ENCODE measurements at regions not wholly inside any gene's neighbourhood (a gene's known extent, or its start where the extent isn't known, plus 50 kb on each side); places are given as distances from the start of the nearest gene placed in this dataset.

DNA sequence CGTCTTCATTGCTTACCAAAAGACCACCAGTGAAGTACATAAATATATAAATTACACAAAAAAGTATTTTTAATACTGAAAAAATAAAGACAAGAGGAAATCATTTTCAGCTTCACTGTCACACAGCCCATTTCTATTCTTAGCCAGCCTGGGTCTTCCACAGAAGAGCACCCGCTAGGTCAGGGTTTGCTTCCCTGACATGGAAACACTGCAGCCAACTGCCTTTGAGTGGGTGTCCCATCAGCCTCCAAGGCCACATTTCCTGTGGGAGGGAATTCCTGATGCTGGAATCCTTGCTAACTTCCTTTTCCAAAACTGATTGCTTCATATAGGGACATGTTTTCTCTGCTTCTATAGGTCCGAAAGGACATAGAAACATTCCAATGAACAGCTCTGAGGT is 137.8 kb upstream of the CAV2 start:
- no peak overlapping the region for H3K27ac Mint-ChIP-seq
- Histone ChIP-seq H4K20me1 (ENCODE audit: control insufficient read depth, insufficient read depth, insufficient read length) (no peaks in the 10 kb centered on the region), H4K8ac (replicated peaks; ENCODE audit: insufficient read length, low read depth, low read length) (no peak overlapping the region), H3K27ac (ENCODE audit: insufficient read length, low read depth, low read length) (no peak overlapping the region), H3K27me3 (ENCODE audit: insufficient read depth, low read length) (no peaks in the 10 kb centered on the region), H2BK5ac (ENCODE audit: insufficient read length, low read length) (no peak overlapping the region), H3K56ac (ENCODE audit: insufficient read length, low read depth, low read length) (no peak overlapping the region), H3K4ac (ENCODE audit: low read depth, low read length) (no peak overlapping the region), H3K4me2 (ENCODE audit: insufficient read depth, insufficient read length, low read length) (no peak overlapping the region), H2BK120ac (ENCODE audit: low read depth, low read length, poor library complexity, severe bottlenecking) (no peak overlapping the region), H2AFZ (ENCODE audit: low read length) (no peak overlapping the region), H3T11ph (ENCODE audit: low read length) (no peak overlapping the region), H2BK20ac (ENCODE audit: low read depth, low read length, poor library complexity, severe bottlenecking) (no peak overlapping the region), H3K9ac (ENCODE audit: extremely low read depth, insufficient read length, low read length) (no peak overlapping the region), H3K4me1 (ENCODE audit: insufficient read depth, low read length) (no peaks in the 10 kb centered on the region), H4K5ac (ENCODE audit: insufficient read length, low read depth, low read length) (no peak overlapping the region), H4K91ac (ENCODE audit: insufficient read length, low read depth, low read length) (no peak overlapping the region), H3K23me2 (ENCODE audit: insufficient read length, low read depth, low read length, poor library complexity, severe bottlenecking) (no peaks in the 10 kb centered on the region), H3K79me1 (ENCODE audit: insufficient read depth, low read depth, low read length, poor library complexity, severe bottlenecking) (no peaks in the 10 kb centered on the region), H3K79me2 (ENCODE audit: insufficient read depth, low read length) (no peaks in the 10 kb centered on the region), H3K18ac (ENCODE audit: insufficient read length, low read depth, low read length) (no peak overlapping the region), H2BK12ac (ENCODE audit: insufficient read length, low read depth, low read length) (no peak overlapping the region), H2AK5ac (ENCODE audit: insufficient read length, low read length) (no peak overlapping the region), H3K14ac (ENCODE audit: insufficient read depth, low read length) (no peak overlapping the region), H3K9me3 (ENCODE audit: control insufficient read depth, low read depth, low read length) (no peaks in the 10 kb centered on the region), H3K23ac (ENCODE audit: insufficient read length, low read depth, low read length) (no peak overlapping the region), H2BK15ac (ENCODE audit: low read depth, low read length) (no peak overlapping the region)
- no peak for DNase-seq
- H3K4me1 Mint-ChIP-seq = no peaks in the 10 kb centered on the region
- H3K4me3 Mint-ChIP-seq = no peak overlapping the region
- H3K9me3 Mint-ChIP-seq = peaks cover 0 to 2% of the 10 kb centered on the region in 2 experiments; a peak in 1 of 5 replicates
- TF ChIP-seq, protein P1, sequence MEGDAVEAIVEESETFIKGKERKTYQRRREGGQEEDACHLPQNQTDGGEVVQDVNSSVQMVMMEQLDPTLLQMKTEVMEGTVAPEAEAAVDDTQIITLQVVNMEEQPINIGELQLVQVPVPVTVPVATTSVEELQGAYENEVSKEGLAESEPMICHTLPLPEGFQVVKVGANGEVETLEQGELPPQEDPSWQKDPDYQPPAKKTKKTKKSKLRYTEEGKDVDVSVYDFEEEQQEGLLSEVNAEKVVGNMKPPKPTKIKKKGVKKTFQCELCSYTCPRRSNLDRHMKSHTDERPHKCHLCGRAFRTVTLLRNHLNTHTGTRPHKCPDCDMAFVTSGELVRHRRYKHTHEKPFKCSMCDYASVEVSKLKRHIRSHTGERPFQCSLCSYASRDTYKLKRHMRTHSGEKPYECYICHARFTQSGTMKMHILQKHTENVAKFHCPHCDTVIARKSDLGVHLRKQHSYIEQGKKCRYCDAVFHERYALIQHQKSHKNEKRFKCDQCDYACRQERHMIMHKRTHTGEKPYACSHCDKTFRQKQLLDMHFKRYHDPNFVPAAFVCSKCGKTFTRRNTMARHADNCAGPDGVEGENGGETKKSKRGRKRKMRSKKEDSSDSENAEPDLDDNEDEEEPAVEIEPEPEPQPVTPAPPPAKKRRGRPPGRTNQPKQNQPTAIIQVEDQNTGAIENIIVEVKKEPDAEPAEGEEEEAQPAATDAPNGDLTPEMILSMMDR (conservative IDR thresholded peaks at IDR 0.05) = no peak
- H3K27me3 Mint-ChIP-seq (ENCODE audit: low read depth) = no peaks in the 10 kb centered on the region
- H3K36me3 Mint-ChIP-seq (ENCODE audit: insufficient read depth in 1 of 3, low read depth in 3 of 3) = no peaks in the 10 kb centered on the region
- WGBS (ENCODE audit: extremely low coverage, insufficient read length, low lambda C conversion rate) = no CpG with 5 or more reads among the region's 3 CpGs

Data from H9 (cell line).